ENCODE measurements at regions not wholly inside any gene's neighbourhood (a gene's known extent, or its start where the extent isn't known, plus 50 kb on each side); places are given as distances from the start of the nearest gene placed in this dataset.
A peak's percentile ranks its signal among the peaks of the same experiment; 100 is the strongest.
"Not testable (repeated sequence)": the region's sequence is repeated elsewhere in the genome, so short reads cannot be mapped to it uniquely, and the experiment has no call there.

DNA sequence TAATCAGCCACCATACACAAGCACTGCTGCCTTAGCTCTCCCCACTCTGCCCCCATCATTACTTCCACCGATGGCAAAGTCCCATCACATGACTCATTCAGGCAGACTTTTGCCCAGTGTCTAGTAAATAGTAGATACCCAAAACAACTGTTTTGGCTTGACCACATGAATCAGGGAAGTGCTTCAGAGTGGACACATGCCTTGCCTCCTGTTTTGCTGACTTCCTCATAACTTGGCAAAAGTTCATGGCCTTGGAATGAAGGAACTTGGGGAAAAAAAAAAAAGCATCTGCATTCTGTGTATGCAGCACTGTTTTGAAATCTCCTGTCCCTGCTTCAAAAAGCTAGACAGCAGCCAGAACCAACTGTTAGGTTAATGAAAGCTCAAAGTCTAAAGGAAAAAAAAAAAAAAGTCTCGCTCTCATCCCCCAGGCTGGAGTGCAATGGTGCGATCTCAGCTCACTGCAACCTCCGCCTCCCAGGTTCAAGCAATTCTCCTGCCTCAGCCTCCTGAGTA is 335.3 kb downstream of the FAM181B start:
- no peak overlapping the region for H3K27ac ChIP-seq
- DNase-seq (ENCODE audit: low read depth, low spot score) = no peak

DNA sequence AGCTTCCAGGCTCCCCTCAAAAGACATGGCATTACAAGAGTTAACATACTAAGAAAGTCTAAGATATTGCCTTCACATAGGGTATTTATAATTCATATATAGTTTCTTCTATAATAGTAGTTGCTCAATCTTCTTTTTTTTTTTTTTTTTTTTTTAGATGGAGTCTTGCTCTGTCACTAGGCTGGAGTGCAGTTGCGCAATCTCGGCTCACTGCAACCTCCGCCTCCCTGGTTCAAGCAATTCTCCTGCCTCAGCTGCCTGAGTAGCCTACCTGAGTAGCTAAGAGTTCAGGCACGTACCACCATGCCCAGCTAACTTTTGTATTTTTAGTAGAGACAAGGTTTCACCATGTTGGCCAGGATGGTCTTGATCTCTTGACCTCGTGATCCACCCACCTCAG is 337.0 kb downstream of the FAM181B start:
- not testable (repeated sequence) for DNase-seq (ENCODE audit: low read depth, low spot score); H3K27ac ChIP-seq

DNA sequence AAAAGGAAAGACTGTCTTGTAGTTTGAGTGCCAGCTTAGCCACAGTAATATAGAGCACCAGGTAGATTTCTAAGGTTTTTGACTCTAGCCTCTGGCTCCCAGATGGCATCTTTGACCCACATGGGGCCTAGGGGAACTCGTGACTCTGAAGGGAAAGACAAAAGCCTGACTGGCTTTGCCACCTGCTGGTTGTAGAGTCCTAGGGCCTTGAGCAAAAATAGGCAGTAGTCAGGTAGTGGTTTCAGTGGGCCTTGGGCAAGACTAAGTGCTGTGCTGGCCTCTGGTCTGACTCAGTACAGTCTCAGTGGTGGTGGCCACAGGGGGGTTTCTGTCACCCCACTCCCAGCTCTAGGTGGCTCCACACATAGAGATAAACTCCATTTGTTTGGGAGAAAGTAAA is 349.4 kb downstream of the FAM181B start:
- H3K27ac ChIP-seq = no peak overlapping the region
- DNase-seq (ENCODE audit: low read depth, low spot score) = no peak

DNA sequence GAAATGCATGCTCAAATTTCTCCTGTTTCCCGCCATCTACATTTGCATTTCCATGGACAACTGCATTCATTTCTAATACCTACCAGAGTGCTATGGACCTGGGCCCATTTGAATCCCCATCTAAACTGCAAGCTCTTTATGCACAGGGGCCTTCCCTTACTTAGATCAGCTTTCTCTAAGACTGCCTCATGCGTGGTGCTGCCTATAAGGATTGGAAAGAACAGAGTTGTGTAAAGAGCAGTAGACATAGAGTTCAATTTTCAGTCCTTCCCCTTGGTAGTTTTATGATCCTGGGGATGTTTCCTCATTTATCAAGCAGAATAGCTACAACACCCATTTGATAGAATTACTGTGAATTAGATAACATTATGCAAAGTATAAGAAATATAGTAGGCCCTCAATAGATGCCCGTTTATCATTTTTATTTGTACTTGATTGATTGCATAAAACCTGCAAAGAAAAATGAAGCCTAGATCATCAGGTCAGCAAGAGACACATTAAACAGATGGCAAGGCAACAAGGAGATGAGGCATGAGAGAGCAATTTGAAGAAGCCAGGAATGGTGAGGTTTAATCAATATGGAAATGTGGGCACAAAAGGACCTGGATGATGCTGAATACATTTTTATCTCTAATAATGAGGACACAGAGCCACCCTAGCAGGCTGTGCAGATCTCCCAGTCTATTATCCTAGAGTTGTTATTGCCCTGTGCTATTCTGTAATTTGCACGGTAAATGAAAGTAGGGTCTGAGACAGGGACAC is 359.7 kb downstream of the FAM181B start:
- no peak for DNase-seq (ENCODE audit: low read depth, low spot score)
- H3K27ac ChIP-seq = no peak overlapping the region

DNA sequence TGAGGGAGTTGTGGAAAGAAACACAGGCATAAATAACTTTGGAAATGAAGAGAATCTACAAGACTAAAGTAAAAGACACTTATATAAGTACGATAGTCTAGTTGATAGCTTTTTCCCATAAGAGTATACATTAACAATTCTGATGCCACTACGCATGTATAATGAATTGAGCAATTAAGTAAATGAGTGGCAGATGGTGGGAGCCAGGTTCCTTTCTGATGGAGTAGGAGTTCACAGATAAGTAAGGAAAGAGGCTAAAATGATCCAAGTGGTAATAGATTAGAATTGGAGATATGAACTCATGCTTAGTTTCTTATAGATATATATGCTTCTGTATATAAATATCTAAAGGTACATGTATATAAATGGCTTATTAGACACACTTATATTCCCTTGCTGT is 368.3 kb downstream of the FAM181B start:
- H3K27ac ChIP-seq = no peak overlapping the region
- DNase-seq (ENCODE audit: low read depth, low spot score) = no peak

DNA sequence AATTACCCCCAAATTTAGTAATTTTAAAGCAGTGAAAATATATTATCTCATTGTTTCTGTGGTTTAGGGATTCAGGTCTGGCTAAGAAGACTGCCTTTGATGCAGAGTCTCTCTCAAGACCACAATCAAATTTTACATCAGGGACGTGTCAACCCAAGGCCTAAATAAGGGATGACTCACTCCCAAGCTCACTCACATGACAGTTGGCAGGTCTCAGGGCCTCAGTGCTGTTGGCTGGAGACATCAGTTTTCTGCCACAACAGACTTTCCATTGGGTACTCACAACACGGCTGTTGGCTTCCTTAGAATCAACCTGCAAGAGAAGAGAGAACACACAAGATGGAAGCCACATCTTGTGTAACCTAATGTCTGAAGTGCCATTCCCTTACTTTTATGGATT is 377.3 kb downstream of the FAM181B start:
- no peak overlapping the region for H3K27ac ChIP-seq
- DNase-seq (ENCODE audit: low read depth, low spot score) = no peak

DNA sequence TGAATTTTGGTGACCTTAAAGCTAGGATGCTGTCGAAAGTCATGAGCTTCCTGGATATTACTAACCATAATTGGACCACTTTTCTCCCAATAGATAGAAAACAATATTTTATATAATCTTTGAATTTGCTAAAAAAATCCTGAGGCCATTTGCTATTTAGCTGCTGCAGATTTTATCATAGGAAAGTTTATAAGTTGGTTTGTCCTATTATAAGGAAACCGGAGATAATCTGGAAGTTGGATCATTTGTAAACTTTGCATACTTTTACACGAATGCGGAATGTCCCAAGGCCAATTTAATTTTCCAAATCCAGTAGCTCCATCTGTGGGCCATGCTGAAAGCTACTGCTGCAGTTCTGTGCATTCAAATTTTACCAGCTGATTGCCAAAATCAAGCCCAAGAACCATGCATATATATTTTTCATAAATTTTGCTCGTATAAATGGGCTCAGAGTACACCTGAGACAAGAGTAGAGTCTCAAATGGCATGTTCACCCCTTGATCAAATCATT is 378.3 kb downstream of the FAM181B start:
- no peak overlapping the region for H3K27ac ChIP-seq
- DNase-seq (ENCODE audit: low read depth, low spot score) = no peak

DNA sequence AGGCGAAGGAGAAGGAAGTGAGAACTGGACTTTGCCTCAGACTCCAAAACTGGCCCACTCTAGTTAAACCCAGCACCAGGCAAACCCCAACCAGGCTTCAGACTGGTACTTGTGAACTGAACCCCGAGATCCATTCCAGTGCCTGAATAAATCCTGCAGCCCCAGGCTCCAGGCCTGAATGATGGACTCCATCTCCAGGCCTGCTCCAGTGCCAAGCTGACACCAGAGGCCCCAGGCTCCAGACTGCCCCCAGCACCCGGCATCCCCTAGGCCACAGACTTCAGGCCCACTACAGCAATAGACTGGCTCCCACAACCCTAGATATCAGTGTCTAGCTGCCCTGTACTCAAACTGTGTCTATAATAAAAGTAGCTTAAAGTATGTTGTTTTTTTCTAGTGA is 406.8 kb downstream of the FAM181B start:
- H3K27ac ChIP-seq = no peak overlapping the region

DNA sequence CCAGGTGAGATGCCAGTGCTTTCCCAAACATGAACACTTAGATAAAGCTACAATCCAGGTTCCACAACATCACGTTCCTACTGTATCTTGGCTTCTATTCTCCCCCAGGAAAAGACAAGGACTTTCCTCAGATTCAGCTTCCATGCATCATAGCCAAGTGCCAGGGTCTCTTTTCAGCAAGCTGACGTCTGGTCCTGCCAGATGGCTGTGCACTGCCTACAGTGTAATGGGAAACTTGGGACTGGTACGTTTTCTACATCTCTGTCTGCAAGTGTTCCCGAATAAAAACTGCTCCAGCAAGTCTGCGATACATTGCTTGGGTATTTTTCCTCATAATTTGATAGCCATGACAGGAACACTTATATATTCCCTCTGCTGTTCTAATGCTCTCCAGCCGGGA is 412.5 kb downstream of the FAM181B start:
- no peak for DNase-seq (ENCODE audit: low read depth, low spot score)

More for the DNA sequence above, 406.8 kb downstream of the FAM181B start:
- DNase-seq (ENCODE audit: low read depth, low spot score) = no peak

DNA sequence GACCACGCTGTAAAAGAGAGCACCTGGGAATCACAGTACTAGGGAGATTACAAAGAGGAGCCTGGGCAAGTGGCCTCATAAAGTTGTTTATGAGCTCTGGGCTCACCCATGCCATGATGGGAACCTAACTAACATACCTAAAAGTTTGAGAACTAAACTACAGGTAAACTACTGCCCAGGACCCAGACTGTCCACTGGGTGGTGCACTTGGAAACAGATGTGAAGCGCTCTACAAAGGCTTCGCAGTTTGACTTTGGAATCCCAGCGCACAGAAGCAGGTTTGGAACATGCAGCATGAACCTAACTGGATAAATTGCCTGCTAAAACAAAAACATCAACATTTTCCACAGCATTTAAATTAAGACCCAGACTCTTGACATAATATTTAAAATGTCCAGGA is 418.6 kb downstream of the FAM181B start:
- H3K27ac ChIP-seq = no peak overlapping the region
- peak; percentile 0 for DNase-seq (ENCODE audit: low read depth, low spot score)

More for the DNA sequence above, 412.5 kb downstream of the FAM181B start:
- H3K27ac ChIP-seq = no peak overlapping the region

DNA sequence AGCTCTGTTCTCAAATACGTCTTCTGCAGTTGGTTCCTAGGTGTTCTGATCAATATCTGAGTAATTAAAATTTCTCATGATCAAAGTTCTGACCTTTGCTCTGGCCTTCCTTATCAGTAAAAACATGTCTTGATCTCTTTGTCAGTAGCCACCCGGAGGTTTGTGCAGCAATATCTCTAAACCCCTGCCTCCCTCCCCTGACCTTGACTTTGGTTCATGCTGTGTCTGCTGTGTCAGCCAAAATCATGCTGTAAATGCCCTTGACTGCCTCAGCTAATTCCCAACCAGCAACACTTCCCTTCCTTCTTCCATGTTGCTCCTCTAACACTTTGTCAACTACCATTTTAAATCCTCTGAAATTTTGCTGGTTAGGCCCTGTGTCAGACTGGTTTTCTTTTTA is 424.7 kb downstream of the FAM181B start:
- H3K27ac ChIP-seq = no peak overlapping the region

DNA sequence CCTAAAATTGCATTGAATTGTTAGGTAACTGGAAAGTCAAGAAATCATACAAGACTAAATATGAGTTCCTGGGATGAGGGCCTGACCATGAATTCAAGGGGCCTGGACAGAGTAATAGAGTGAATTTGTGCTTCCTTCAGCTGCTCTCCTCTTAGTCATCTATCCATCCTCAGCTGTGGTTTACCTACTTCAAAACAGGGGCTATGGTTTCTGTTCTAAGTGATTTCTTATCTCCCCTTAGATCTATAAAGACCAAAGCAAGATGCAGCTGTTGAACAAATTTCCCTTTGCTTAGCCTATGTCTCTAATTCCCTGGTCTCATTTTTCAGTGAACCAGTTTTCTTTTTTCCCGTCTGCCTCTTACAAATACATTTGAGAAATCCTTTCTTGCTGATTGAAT is 428.5 kb downstream of the FAM181B start:
- DNase-seq (ENCODE audit: low read depth, low spot score) = no peak

More for the DNA sequence above, 424.7 kb downstream of the FAM181B start:
- DNase-seq (ENCODE audit: low read depth, low spot score) = no peak

DNA sequence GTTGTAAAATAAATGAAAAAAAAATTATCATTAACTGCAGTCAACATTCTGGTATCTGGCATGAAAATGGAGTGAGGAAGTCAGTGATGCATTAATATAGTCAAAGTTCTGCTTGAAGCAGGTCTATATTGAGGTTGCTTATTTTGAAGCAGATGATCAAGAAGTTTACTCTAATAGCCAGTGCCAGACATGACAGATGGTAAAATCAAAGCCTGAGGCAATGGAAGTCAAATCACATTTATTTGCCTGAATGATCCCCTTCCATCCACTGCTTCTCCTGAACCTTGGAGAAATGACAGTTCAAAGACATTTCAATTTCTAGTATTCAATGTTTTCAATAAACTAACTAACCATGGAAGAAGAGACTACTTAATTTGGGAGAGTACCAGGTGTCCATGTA is 430.0 kb downstream of the FAM181B start:
- H3K27ac ChIP-seq = no peak overlapping the region
- no peak for DNase-seq (ENCODE audit: low read depth, low spot score)

More for the DNA sequence above, 428.5 kb downstream of the FAM181B start:
- no peak overlapping the region for H3K27ac ChIP-seq

DNA sequence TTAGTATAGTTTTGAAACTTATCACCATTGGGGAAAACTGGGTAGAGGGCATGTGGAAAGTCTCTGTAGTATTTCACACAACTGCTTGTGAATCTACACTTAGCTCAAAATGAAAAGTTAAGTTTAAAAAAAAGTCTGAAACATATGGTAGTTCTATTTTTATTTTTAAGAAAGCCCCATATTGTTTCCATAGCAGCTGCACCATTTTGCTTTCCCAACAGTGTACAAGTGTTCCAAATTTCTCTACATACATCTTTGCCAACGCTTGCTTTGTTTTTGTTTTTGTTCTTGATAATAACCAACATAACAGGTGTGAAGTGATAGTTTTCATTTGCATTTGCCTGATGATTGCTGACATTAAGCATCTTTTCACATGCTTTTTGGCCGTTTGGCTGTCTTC is 445.2 kb downstream of the FAM181B start:
- no peak overlapping the region for H3K27ac ChIP-seq
- no peak for DNase-seq (ENCODE audit: low read depth, low spot score)

DNA sequence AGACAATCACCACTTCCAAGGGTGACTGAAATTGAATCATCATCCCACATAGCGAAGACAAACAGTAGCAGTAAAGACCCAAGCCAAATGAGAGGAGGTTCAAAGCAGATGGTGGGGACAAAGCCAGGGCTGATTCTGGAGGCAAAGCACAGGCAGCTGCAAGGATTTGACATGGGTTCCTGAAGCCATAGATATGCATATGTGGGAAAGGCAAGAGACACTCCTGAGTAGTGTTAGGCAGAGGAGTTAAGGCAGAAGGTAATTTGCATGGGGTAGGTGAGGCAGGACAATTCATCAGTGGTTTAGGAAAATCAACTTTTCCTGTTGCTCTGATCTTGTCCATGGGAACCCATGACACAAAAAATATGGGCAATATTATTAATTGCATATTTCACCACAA is 462.8 kb downstream of the FAM181B start:
- DNase-seq (ENCODE audit: low read depth, low spot score) = no peak
- no peak overlapping the region for H3K27ac ChIP-seq

DNA sequence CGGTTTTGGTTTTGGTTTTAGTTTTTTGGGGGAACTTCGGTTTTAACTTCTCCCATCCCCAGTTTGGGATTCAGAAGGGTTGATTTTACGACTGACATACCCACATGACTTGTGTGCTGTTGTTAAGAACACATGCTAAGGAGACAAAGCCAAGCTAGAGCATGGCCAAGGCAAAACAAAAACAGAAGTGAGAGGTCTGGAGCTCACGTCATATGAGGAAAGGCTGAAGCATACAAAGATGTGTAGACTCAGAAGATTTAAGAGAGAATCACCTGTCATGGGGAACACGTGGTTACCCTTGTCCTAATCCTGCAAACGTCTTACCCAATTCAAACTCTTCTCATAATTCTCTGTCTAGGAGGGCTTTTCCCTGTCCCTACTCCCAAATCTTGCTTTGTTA is 465.0 kb downstream of the FAM181B start:
- no peak overlapping the region for H3K27ac ChIP-seq
- DNase-seq (ENCODE audit: low read depth, low spot score) = no peak

DNA sequence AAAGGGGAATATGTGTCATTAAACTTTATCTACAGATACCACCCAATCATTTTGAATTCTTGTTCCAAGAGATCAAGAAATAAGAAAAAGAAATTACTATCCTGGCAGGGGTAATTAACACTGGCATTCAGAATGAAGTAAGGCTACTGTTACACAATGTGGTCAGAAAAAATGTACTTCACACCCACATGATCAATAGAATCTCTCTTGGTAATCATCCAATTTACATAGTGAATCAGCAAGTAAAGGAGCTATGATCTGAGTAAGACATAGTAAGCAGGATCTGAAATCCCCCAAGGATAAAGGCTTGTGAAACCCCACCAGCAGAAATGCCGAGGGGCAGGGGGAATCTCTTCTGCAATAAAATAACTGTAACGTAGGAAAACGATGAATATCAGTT is 466.5 kb downstream of the FAM181B start:
- no peak for DNase-seq (ENCODE audit: low read depth, low spot score)
- no peak overlapping the region for H3K27ac ChIP-seq

DNA sequence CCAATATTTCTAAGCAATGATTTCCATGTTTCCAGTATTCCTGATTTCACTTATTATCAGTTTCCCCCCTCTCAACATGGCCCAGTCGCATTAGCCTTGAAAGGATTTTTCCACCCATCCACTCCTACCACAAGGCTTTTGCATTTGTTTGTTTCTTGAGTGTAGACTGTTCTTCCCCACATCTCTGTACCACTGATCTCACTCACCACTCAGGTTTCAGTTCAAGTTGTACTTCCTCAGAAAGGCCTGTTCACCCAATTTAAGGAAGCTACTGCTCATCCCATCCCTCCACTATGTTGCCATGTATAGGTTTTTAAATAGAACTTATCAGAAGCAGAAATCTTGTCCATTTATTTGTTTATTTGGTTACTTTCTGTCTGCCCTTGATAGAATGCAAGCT is 472.3 kb downstream of the FAM181B start:
- DNase-seq (ENCODE audit: low read depth, low spot score) = no peak
- no peak overlapping the region for H3K27ac ChIP-seq

DNA sequence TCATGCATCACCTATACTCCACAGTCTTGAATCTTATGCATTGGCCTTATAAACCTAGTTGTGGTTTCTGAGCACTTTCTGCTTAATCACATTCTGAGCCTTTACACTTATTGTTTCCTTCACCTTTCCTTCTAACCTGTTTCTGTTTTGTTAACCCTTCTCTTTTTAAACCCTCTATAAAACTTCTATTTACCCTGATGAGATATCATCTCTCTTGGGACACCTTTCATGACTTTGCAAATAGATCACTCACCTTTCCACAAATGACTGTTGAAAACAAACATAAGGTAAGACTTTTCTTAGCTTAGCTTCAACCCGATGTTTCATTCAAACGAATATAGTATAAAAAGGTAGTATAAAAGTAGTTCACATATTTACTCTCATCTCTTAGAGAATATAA is 483.6 kb downstream of the FAM181B start:
- no peak for DNase-seq (ENCODE audit: low read depth, low spot score)
- H3K27ac ChIP-seq = no peak overlapping the region

DNA sequence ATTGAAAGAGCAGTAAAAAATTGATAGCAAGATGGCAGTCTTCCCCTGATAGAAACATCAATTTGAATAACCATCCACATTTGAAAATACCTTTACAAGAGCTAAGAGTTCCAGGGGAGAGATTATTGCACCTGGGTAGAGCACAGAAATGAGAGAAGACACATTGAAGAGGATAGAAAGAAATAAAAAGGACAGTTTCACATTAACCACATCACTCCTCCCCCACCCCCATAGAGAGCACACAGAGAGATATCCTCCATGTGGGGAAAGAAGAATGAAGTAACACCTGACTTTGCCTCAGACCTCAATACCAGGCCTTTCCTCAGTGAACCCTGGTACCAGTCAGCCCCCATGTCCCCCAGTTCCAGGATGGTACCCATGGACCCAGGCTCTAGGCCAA is 486.7 kb downstream of the FAM181B start:
- no peak overlapping the region for H3K27ac ChIP-seq
- DNase-seq (ENCODE audit: low read depth, low spot score) = no peak

DNA sequence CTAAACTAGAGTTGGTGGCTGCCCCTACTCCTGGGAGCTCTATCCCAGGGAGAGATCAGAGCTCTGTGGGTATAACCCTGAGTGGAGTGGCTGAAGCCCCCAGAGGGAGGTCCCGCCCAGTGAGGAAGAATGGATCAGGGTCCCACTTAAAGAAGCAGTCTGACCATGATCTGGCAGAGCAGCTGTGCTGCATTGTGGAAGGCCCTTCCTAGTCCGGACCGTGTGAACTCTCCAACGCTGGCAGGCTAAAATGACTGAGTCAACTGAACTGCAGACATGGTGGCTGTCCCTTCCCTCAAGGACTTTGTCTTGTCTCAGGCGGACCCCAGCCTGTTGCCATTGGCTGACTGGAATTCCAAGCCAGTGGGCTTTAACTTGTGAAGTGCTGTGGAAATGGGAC is 494.2 kb downstream of the FAM181B start:
- DNase-seq (ENCODE audit: low read depth, low spot score) = no peak
- no peak overlapping the region for H3K27ac ChIP-seq

DNA sequence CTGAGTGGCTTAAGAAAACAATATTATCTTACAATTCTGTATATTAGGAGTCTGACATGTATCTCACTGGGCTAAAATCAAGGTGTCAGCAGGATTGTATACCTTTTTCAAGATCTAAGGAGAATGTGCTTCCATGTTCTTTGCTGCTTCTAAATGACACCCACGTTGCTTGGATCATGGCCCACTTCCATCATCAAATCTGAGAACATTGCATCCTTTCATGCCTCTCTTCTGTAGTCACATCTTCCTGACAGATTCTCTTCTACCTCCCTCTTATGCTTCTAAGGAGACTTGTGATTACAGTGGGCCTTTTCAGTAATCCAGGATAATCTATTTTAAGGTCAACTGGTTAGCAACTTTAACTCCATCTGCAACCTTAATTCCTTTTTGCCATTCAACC is 499.4 kb downstream of the FAM181B start:
- H3K27ac ChIP-seq = no peak overlapping the region
- DNase-seq (ENCODE audit: low read depth, low spot score) = no peak
